ENCODE measurements at regions not wholly inside any gene's neighbourhood (a gene's known extent, or its start where the extent isn't known, plus 50 kb on each side); places are given as distances from the start of the nearest gene placed in this dataset.

GRCh38 chr11:70577258-70577603 lies 178.9 kb downstream of the CTTN start:
- no TSS peak for BruUV-seq (replicated peaks)
- no peak overlapping the region for H2AFZ ChIP-seq (ENCODE audit: low read length)
- H3K9ac ChIP-seq (ENCODE audit: insufficient read depth, low read depth, low read length), result no peak overlapping the region
- ATAC-seq (no peak), DNase-seq (ENCODE audit: low spot score) (no peak), FAIRE-seq (no peak)
- intact Hi-C loops (cut with micrococcal nuclease; ENCODE audit: unreplicated experiment), result no loop called here
- POLR2A ChIA-PET, result no interaction called here
- peaks cover 27% of the 10 kb centered on the region for H4K20me1 ChIP-seq (ENCODE audit: insufficient read depth, low read length)
- H3K79me2 ChIP-seq (ENCODE audit: insufficient read depth, low read length), result no peaks in the 10 kb centered on the region
- TF ChIP-seq ZNF136 (CRISPR knock-in tag; IDR thresholded peaks at IDR 0.05; ENCODE audit: low read depth) (no peak), ZNF20 (CRISPR knock-in tag; IDR thresholded peaks at IDR 0.05) (no peak), MAZ (IDR thresholded peaks at IDR 0.05; ENCODE audit: borderline replicate concordance, low read depth, low read length) (no peak), MAZ (CRISPR knock-in tag; IDR thresholded peaks at IDR 0.05; ENCODE audit: low read depth) (no peak), ZNF446 (CRISPR knock-in tag; IDR thresholded peaks at IDR 0.05) (no peak), HNF1A (IDR thresholded peaks at IDR 0.05; ENCODE audit: low read depth) (no peak), HNF1A (CRISPR knock-in tag; IDR thresholded peaks at IDR 0.05; ENCODE audit: borderline replicate concordance) (no peak)
- H3K27ac ChIP-seq (ENCODE audit: extremely low read length, insufficient read depth, low read length), result no peak overlapping the region
- H3K4me1 ChIP-seq (ENCODE audit: insufficient read depth, low read length), result peaks cover 32% of the 10 kb centered on the region
- in situ Hi-C loops (cut with HindIII; ENCODE audit: extremely low pct_ligation_motif_present, low pct_unique_long_range_greater_than_20kb), result no loop called here
- H3K36me3 ChIP-seq (replicated peaks in 1 of 2; ENCODE audit: control insufficient read depth in 1 of 2, insufficient read depth in 2 of 2, low read length in 2 of 2), result no peaks in the 10 kb centered on the region
- CTCF ChIA-PET (ENCODE audit: low intra/inter-chr PET ratio, low total read pairs), result no interaction called here
- no peak overlapping the region for H3K4me2 ChIP-seq (ENCODE audit: low read depth, low read length)
- WGBS (ENCODE audit: low lambda C conversion rate), result 77% methylated on average over 3 of the region's 7 CpGs
- H3K9me3 ChIP-seq (ENCODE audit: low read length), result no peaks in the 10 kb centered on the region
- no peaks in the 10 kb centered on the region for H3K27me3 ChIP-seq (ENCODE audit: control insufficient read depth in 1 of 2, insufficient read depth in 2 of 2, low read length in 2 of 2)
- no peak overlapping the region for H3K4me3 ChIP-seq (replicated peaks in 1 of 3; ENCODE audit: insufficient read depth in 1 of 3, low read depth in 2 of 3, low read length in 3 of 3)
